HEK293 (cell line): ENCODE measurements at regions not wholly inside any gene's neighbourhood (a gene's known extent, or its start where the extent isn't known, plus 50 kb on each side); places are given as distances from the start of the nearest gene placed in this dataset.

Experiments
- CTCF ChIA-PET: fragments of 350-600 bp; formaldehyde crosslinking; extraction: SDS; loops from one replicate; lab custom pipeline; 2021; ENCODE audit warnings: antibody characterized with exemption; lab: Yijun Ruan, JAX
- POLR2A ChIA-PET: fragments of 300-600 bp; formaldehyde crosslinking; extraction: SDS; loops from one replicate; lab custom pipeline; 2020; ENCODE audit warnings: antibody characterized with exemption, inconsistent platforms; lab: Yijun Ruan, JAX
- H3K27ac ChIP-seq: fragments of 200-500 bp; sonication (Bioruptor generic); 2 replicates; pipeline ENCODE4 v1.5.1; 2014; ENCODE audit warnings: low read depth, low read length, control low read depth, inconsistent platforms; ENCODE audit errors: extremely low read depth
- H3K36me3 ChIP-seq, 2 experiments: fragments of 200-500 bp in 1 of 2; sonication (Bioruptor generic) in 1 of 2; 1 replicate in 1 of 2; 2 replicates in 1 of 2; pipeline ENCODE4 v1.5.1; 2014 to 2017; ENCODE audit warnings: inconsistent platforms in 2 of 2, low read length in 2 of 2; ENCODE audit not compliant: control insufficient read depth in 2 of 2, insufficient read depth in 1 of 2
- H3K4me1 ChIP-seq: fragments of 200-500 bp; sonication (Bioruptor generic); 2 replicates; pipeline ENCODE4 v1.5.1; 2014; ENCODE audit warnings: mild to moderate bottlenecking, low read length, inconsistent platforms; ENCODE audit not compliant: control insufficient read depth, insufficient read depth
- H3K4me3 ChIP-seq: 2 replicates; pipeline ENCODE4 v1.5.1; 2011; ENCODE audit warnings: low read depth, mild to moderate bottlenecking, control low read depth, low read length, moderate library complexity
- H3K9me3 ChIP-seq: fragments of 200-500 bp; sonication (Bioruptor generic); 2 replicates; pipeline ENCODE4 v1.5.1; 2014; ENCODE audit warnings: low read depth, low read length, inconsistent platforms; ENCODE audit not compliant: control insufficient read depth, insufficient read depth
- HOXD13 ChIP-seq: sonication (generic); formaldehyde crosslinking; IDR thresholded peaks from 2 replicates; pipeline ENCODE4 v1.8.0; 2022; ENCODE audit warnings: missing genetic modification reagents, borderline replicate concordance
- IKZF3 ChIP-seq: fragments of 450-650 bp; IDR thresholded peaks from 2 replicates; pipeline ENCODE4 v1.5.0; 2018; ENCODE audit warnings: missing biosample characterization, mild to moderate bottlenecking, missing genetic modification characterization, moderate library complexity
- TCF7L2 ChIP-seq: IDR thresholded peaks from 2 replicates; pipeline ENCODE4 v1.6.1; 2011; ENCODE audit warnings: low read depth, mild to moderate bottlenecking, inconsistent platforms, low read length, moderate library complexity, borderline replicate concordance
- TRIM28 ChIP-seq: IDR thresholded peaks from 2 replicates; pipeline ENCODE4 v1.6.1; 2011; ENCODE audit warnings: low read length, control low read depth, borderline replicate concordance
- ZFP41 ChIP-seq: fragments of 450-650 bp; formaldehyde crosslinking; IDR thresholded peaks from 2 replicates; pipeline ENCODE4 v1.5.1; 2016; ENCODE audit warnings: missing biosample characterization, missing genetic modification characterization, borderline replicate concordance
- ZFP69B ChIP-seq: fragments of 450-650 bp; formaldehyde crosslinking; IDR thresholded peaks from 2 replicates; pipeline ENCODE4 v1.5.1; 2016; ENCODE audit warnings: missing biosample characterization, missing genetic modification characterization
- ZNF132 ChIP-seq: fragments of 450-650 bp; formaldehyde crosslinking; IDR thresholded peaks from 2 replicates; pipeline ENCODE4 v1.5.1; 2017; ENCODE audit warnings: missing biosample characterization, missing genetic modification characterization, borderline replicate concordance
- ZNF140 ChIP-seq: fragments of 450-650 bp; formaldehyde crosslinking; IDR thresholded peaks from 2 replicates; pipeline ENCODE4 v1.5.1; 2016; ENCODE audit warnings: missing biosample characterization, missing genetic modification characterization
- ZNF16 ChIP-seq: fragments of 450-650 bp; formaldehyde crosslinking; IDR thresholded peaks from 2 replicates; pipeline ENCODE4 v1.5.1; 2016; ENCODE audit warnings: low read depth, missing biosample characterization, missing genetic modification characterization
- ZNF184 ChIP-seq: fragments of 450-650 bp; IDR thresholded peaks from 2 replicates; pipeline ENCODE4 v1.5.1; 2018; ENCODE audit warnings: missing biosample characterization, mild to moderate bottlenecking, missing genetic modification characterization
- ZNF2 ChIP-seq: fragments of 450-650 bp; formaldehyde crosslinking; IDR thresholded peaks from 2 replicates; pipeline ENCODE4 v1.5.1; 2016; ENCODE audit warnings: missing biosample characterization, missing genetic modification characterization
- ZNF23 ChIP-seq: fragments of 450-650 bp; formaldehyde crosslinking; IDR thresholded peaks from 2 replicates; pipeline ENCODE4 v1.5.1; 2016; ENCODE audit warnings: missing biosample characterization, missing genetic modification characterization, borderline replicate concordance
- ZNF335 ChIP-seq: fragments of 450-650 bp; formaldehyde crosslinking; conservative IDR thresholded peaks from 2 replicates; pipeline ENCODE4 v1.5.1; 2016; ENCODE audit warnings: missing biosample characterization, missing genetic modification characterization
- ZNF366 ChIP-seq: fragments of 450-650 bp; formaldehyde crosslinking; conservative IDR thresholded peaks from 2 replicates; pipeline ENCODE4 v1.5.1; 2016; ENCODE audit warnings: missing biosample characterization, missing genetic modification characterization
- ZNF37A ChIP-seq: fragments of 450-650 bp; IDR thresholded peaks from 2 replicates; pipeline ENCODE4 v1.5.1; 2018; ENCODE audit warnings: missing biosample characterization, missing genetic modification characterization
- ZNF521 ChIP-seq: fragments of 450-650 bp; formaldehyde crosslinking; IDR thresholded peaks from 2 replicates; pipeline ENCODE4 v1.5.1; 2017; ENCODE audit warnings: missing biosample characterization, mild to moderate bottlenecking, missing genetic modification characterization
- ZNF548 ChIP-seq: fragments of 450-650 bp; formaldehyde crosslinking; IDR thresholded peaks from 2 replicates; pipeline ENCODE4 v1.5.1; 2016; ENCODE audit warnings: missing biosample characterization, missing genetic modification characterization
- ZNF626 ChIP-seq: fragments of 450-650 bp; sonication (Bioruptor Pico); formaldehyde crosslinking; IDR thresholded peaks from 2 replicates; pipeline ENCODE4 v1.5.1; 2018; ENCODE audit warnings: missing biosample characterization, missing genetic modification characterization, inconsistent platforms
- ZNF701 ChIP-seq: fragments of 450-650 bp; formaldehyde crosslinking; IDR thresholded peaks from 2 replicates; pipeline ENCODE4 v1.5.1; 2016; ENCODE audit warnings: missing biosample characterization, missing genetic modification characterization
- ZNF777 ChIP-seq: fragments of 450-650 bp; formaldehyde crosslinking; IDR thresholded peaks from 2 replicates; pipeline ENCODE4 v1.5.1; 2017; ENCODE audit warnings: missing biosample characterization, missing genetic modification characterization, borderline replicate concordance
- ZNF792 ChIP-seq: fragments of 450-650 bp; formaldehyde crosslinking; IDR thresholded peaks from 2 replicates; pipeline ENCODE4 v1.5.1; 2016; ENCODE audit warnings: missing biosample characterization, missing genetic modification characterization
- ZNF843 ChIP-seq: fragments of 450-650 bp; formaldehyde crosslinking; IDR thresholded peaks from 2 replicates; pipeline ENCODE4 v1.5.1; 2016; ENCODE audit warnings: missing biosample characterization, missing genetic modification characterization
- TF ChIP-seq, protein P1 (sequence below): fragments of 450-650 bp; IDR thresholded peaks from 2 replicates; pipeline ENCODE4 v1.5.1; 2018; ENCODE audit warnings: missing biosample characterization, mild to moderate bottlenecking, missing genetic modification characterization
- TF ChIP-seq, protein P2 (sequence below): fragments of 450-650 bp; formaldehyde crosslinking; IDR thresholded peaks from 2 replicates; pipeline ENCODE4 v1.5.1; 2016; ENCODE audit warnings: missing biosample characterization, missing genetic modification characterization
- TF ChIP-seq, protein P3 (sequence below): fragments of 450-650 bp; formaldehyde crosslinking; IDR thresholded peaks from 2 replicates; pipeline ENCODE4 v1.5.1; 2016; ENCODE audit warnings: missing biosample characterization, missing genetic modification characterization
- TF ChIP-seq, protein P4 (sequence below): fragments of 450-650 bp; formaldehyde crosslinking; IDR thresholded peaks from 2 replicates; pipeline ENCODE4 v1.5.1; 2017; ENCODE audit warnings: missing biosample characterization, mild to moderate bottlenecking, missing genetic modification characterization, moderate library complexity
- TF ChIP-seq, protein P5 (sequence below): fragments of 450-650 bp; formaldehyde crosslinking; IDR thresholded peaks from 2 replicates; pipeline ENCODE4 v1.5.1; 2017; ENCODE audit warnings: missing biosample characterization, missing genetic modification characterization

DNA sequence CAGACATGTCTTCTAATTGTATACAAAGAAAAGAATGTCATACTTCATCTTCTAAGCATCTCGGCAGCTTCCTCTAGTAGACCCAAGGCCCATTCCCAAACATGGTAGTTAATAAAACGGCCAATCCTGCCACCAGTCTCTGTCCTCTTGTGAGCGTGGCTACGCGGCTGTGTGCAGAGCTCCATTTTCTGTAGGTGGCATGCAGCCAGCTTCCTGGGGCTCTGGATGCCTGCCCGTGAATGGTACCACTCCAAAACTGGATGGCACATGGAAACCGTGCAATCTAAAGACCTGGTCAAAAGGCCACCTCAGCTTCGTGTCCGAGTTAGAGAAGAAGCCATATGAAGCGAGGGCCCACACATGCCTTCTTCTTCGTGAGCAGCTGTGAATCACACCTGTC is 110.7 kb downstream of the SIPA1L2 start:
- Histone ChIP-seq H3K36me3 (peaks cover 0 to 7% of the 10 kb centered on the region in 2 experiments; a peak in 2 of 3 replicates), H3K27ac (no peak overlapping the region), H3K4me3 (no peak overlapping the region), H3K4me1 (peaks cover 9% of the 10 kb centered on the region; the same call in 1 of the 2 replicates), H3K9me3 (no peaks in the 10 kb centered on the region)
- POLR2A ChIA-PET = no interaction called here
- CTCF ChIA-PET = interaction anchor here (0.6 to 1.2 kb wide), 2 partner anchors 19 to 252 kb away, joined by 3 to 5 read pairs; no protein-coding TSS in a partner anchor
- TF ChIP-seq HOXD13 (CRISPR knock-in tag) = no peak
- TF ChIP-seq ZNF140 = no peak
- TF ChIP-seq ZNF366 = no peak
- no peak for TF ChIP-seq ZNF37A (tag by site-specific recombination)
- TF ChIP-seq ZNF184 = no peak
- no peak for TF ChIP-seq IKZF3 (tag by site-specific recombination)
- TF ChIP-seq ZFP41 = no peak
- TF ChIP-seq ZNF16 (tag by site-specific recombination) = no peak
- no peak for TF ChIP-seq ZNF132 (tag by site-specific recombination)
- TF ChIP-seq, protein P1, sequence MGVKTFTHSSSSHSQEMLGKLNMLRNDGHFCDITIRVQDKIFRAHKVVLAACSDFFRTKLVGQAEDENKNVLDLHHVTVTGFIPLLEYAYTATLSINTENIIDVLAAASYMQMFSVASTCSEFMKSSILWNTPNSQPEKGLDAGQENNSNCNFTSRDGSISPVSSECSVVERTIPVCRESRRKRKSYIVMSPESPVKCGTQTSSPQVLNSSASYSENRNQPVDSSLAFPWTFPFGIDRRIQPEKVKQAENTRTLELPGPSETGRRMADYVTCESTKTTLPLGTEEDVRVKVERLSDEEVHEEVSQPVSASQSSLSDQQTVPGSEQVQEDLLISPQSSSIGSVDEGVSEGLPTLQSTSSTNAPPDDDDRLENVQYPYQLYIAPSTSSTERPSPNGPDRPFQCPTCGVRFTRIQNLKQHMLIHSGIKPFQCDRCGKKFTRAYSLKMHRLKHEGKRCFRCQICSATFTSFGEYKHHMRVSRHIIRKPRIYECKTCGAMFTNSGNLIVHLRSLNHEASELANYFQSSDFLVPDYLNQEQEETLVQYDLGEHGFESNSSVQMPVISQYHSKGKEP = no peak
- TF ChIP-seq, protein P2, sequence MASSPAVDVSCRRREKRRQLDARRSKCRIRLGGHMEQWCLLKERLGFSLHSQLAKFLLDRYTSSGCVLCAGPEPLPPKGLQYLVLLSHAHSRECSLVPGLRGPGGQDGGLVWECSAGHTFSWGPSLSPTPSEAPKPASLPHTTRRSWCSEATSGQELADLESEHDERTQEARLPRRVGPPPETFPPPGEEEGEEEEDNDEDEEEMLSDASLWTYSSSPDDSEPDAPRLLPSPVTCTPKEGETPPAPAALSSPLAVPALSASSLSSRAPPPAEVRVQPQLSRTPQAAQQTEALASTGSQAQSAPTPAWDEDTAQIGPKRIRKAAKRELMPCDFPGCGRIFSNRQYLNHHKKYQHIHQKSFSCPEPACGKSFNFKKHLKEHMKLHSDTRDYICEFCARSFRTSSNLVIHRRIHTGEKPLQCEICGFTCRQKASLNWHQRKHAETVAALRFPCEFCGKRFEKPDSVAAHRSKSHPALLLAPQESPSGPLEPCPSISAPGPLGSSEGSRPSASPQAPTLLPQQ = no peak
- no peak for TF ChIP-seq ZNF548 (tag by site-specific recombination)
- TF ChIP-seq ZNF843 = no peak
- no peak for TF ChIP-seq ZNF521 (tag by site-specific recombination)
- no peak for TF ChIP-seq TRIM28
- no peak for TF ChIP-seq ZFP69B (tag by site-specific recombination)
- no peak for TF ChIP-seq ZNF23 (tag by site-specific recombination)

DNA sequence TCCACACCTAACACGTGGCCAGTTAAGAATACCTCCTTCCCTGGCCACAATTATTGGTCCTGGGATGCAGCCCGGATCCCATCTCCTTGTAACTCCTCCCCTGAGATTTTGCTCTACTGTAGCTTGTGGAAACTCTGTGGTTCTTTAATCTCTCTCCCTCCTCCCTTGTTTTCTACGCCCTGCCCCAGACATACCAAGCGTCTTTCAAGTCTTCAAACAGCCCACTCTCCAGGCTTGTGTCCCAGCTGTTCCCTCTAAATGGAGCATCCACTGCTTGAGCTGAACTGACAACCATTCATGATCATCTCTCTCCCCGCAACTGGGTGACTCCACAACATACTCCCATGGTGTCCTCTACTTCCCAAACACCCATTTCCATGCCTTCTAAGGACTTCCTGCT is 111.6 kb downstream of the SIPA1L2 start:
- POLR2A ChIA-PET = no interaction called here
- CTCF ChIA-PET = interaction anchor here (0.6 to 1.2 kb wide), 4 partner anchors 15 to 109 kb away, joined by 3 to 5 read pairs (median 4); no protein-coding TSS in a partner anchor
- Histone ChIP-seq H3K9me3 (no peaks in the 10 kb centered on the region), H3K27ac (no peak overlapping the region), H3K36me3 (peaks cover 0 to 7% of the 10 kb centered on the region in 2 experiments; a peak in 2 of 3 replicates), H3K4me3 (no peak overlapping the region), H3K4me1 (peaks cover 6% of the 10 kb centered on the region; the same call in 1 of the 2 replicates)
- no peak for TF ChIP-seq ZNF626 (tag by site-specific recombination)
- no peak for TF ChIP-seq ZNF335
- no peak for TF ChIP-seq ZNF2
- no peak for TF ChIP-seq ZNF701 (tag by site-specific recombination)
- no peak for TF ChIP-seq ZNF792 (tag by site-specific recombination)
- TF ChIP-seq, protein P3, sequence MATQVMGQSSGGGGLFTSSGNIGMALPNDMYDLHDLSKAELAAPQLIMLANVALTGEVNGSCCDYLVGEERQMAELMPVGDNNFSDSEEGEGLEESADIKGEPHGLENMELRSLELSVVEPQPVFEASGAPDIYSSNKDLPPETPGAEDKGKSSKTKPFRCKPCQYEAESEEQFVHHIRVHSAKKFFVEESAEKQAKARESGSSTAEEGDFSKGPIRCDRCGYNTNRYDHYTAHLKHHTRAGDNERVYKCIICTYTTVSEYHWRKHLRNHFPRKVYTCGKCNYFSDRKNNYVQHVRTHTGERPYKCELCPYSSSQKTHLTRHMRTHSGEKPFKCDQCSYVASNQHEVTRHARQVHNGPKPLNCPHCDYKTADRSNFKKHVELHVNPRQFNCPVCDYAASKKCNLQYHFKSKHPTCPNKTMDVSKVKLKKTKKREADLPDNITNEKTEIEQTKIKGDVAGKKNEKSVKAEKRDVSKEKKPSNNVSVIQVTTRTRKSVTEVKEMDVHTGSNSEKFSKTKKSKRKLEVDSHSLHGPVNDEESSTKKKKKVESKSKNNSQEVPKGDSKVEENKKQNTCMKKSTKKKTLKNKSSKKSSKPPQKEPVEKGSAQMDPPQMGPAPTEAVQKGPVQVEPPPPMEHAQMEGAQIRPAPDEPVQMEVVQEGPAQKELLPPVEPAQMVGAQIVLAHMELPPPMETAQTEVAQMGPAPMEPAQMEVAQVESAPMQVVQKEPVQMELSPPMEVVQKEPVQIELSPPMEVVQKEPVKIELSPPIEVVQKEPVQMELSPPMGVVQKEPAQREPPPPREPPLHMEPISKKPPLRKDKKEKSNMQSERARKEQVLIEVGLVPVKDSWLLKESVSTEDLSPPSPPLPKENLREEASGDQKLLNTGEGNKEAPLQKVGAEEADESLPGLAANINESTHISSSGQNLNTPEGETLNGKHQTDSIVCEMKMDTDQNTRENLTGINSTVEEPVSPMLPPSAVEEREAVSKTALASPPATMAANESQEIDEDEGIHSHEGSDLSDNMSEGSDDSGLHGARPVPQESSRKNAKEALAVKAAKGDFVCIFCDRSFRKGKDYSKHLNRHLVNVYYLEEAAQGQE (tag by site-specific recombination) = no peak
- TF ChIP-seq, protein P4, sequence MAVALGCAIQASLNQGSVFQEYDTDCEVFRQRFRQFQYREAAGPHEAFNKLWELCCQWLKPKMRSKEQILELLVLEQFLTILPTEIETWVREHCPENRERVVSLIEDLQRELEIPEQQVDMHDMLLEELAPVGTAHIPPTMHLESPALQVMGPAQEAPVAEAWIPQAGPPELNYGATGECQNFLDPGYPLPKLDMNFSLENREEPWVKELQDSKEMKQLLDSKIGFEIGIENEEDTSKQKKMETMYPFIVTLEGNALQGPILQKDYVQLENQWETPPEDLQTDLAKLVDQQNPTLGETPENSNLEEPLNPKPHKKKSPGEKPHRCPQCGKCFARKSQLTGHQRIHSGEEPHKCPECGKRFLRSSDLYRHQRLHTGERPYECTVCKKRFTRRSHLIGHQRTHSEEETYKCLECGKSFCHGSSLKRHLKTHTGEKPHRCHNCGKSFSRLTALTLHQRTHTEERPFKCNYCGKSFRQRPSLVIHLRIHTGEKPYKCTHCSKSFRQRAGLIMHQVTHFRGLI (tag by site-specific recombination) = no peak
- no peak for TF ChIP-seq ZNF777
- TF ChIP-seq TCF7L2 = no peak
- TF ChIP-seq, protein P5, sequence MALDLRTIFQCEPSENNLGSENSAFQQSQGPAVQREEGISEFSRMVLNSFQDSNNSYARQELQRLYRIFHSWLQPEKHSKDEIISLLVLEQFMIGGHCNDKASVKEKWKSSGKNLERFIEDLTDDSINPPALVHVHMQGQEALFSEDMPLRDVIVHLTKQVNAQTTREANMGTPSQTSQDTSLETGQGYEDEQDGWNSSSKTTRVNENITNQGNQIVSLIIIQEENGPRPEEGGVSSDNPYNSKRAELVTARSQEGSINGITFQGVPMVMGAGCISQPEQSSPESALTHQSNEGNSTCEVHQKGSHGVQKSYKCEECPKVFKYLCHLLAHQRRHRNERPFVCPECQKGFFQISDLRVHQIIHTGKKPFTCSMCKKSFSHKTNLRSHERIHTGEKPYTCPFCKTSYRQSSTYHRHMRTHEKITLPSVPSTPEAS (tag by site-specific recombination) = no peak
